ENCODE measurements at regions not wholly inside any gene's neighbourhood (a gene's known extent, or its start where the extent isn't known, plus 50 kb on each side); places are given as distances from the start of the nearest gene placed in this dataset.

DNA sequence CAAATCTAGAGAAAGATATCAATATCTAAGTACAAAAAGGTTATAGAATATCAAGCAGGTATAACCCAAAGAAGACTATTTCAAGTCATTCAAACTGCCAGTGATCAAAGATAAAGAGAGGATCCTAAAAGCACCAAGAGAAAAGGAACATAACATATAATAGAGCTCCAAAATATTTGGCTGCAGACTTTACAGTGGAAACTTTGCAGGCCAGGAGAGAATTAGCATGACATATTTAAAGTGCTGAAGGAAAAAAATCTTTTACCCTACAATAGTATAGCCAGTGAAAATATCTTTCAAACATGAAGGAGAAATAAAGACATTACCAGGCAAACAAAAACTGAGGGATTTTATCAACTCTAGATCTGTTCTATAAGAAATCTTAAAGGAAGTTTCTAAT lies 254.3 kb upstream of the ARHGEF26 start:
- TF ChIP-seq, protein P1, sequence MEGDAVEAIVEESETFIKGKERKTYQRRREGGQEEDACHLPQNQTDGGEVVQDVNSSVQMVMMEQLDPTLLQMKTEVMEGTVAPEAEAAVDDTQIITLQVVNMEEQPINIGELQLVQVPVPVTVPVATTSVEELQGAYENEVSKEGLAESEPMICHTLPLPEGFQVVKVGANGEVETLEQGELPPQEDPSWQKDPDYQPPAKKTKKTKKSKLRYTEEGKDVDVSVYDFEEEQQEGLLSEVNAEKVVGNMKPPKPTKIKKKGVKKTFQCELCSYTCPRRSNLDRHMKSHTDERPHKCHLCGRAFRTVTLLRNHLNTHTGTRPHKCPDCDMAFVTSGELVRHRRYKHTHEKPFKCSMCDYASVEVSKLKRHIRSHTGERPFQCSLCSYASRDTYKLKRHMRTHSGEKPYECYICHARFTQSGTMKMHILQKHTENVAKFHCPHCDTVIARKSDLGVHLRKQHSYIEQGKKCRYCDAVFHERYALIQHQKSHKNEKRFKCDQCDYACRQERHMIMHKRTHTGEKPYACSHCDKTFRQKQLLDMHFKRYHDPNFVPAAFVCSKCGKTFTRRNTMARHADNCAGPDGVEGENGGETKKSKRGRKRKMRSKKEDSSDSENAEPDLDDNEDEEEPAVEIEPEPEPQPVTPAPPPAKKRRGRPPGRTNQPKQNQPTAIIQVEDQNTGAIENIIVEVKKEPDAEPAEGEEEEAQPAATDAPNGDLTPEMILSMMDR (IDR thresholded peaks at IDR 0.05) = no peak
- TF ChIP-seq TEAD4 (CRISPR knock-in tag; IDR thresholded peaks at IDR 0.05) (no peak), IRF2 (CRISPR knock-in tag; IDR thresholded peaks at IDR 0.05; ENCODE audit: borderline replicate concordance, low read depth) (no peak), SP1 (CRISPR knock-in tag; conservative IDR thresholded peaks at IDR 0.05) (no peak), ZNF232 (CRISPR knock-in tag; IDR thresholded peaks at IDR 0.05) (no peak), USF2 (CRISPR knock-in tag; IDR thresholded peaks at IDR 0.05) (no peak), CREM (CRISPR knock-in tag; IDR thresholded peaks at IDR 0.05) (no peak), CREB1 (CRISPR knock-in tag; IDR thresholded peaks at IDR 0.05) (no peak), ZBTB43 (CRISPR knock-in tag; IDR thresholded peaks at IDR 0.05) (no peak), STAT6 (CRISPR knock-in tag; conservative IDR thresholded peaks at IDR 0.05; ENCODE audit: low read depth) (no peak), NR2C2 (CRISPR knock-in tag; IDR thresholded peaks at IDR 0.05) (no peak), TP53 (CRISPR knock-in tag; IDR thresholded peaks at IDR 0.05) (no peak)
- TF ChIP-seq, protein P2, sequence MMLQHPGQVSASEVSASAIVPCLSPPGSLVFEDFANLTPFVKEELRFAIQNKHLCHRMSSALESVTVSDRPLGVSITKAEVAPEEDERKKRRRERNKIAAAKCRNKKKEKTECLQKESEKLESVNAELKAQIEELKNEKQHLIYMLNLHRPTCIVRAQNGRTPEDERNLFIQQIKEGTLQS (CRISPR knock-in tag; conservative IDR thresholded peaks at IDR 0.05) = no peak

Data from WTC11 (cell line).